ENCODE measurements at regions not wholly inside any gene's neighbourhood (a gene's known extent, or its start where the extent isn't known, plus 50 kb on each side); places are given as distances from the start of the nearest gene placed in this dataset.
"Not testable (repeated sequence)": the region's sequence is repeated elsewhere in the genome, so short reads cannot be mapped to it uniquely, and the experiment has no call there.

DNA sequence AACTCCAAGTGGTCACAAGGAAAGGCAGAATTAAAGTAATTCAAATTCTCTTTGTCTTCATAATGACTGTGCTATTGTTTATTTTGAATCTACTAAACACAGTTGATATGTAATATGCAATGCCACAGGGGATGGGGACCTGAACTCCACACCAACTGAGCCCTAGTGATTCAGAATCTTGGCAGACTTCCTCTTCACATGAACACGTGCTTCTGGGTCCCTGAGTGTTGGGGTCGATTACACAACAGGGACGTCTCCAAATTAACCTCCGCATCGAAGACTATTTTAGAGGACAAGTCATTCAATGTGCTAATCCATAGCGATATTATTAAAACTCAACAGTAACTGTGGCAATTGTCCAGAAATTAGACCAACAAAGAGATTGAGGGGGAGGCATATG is 95.3 kb upstream of the CARD11 start:
- Histone ChIP-seq H3K36me3 (ENCODE audit: control insufficient read depth in 1 of 2, insufficient read depth in 2 of 2, low read length in 2 of 2) (no peaks in the 10 kb centered on the region), H3K4me3 (ENCODE audit: low read depth in 1 of 2, low read length in 2 of 2) (no peak overlapping the region), H3K4me1 (ENCODE audit: control insufficient read depth in 1 of 2, insufficient read depth in 2 of 2, low read length in 2 of 2) (peaks cover 0 to 1% of the 10 kb centered on the region in 2 donors), H3K27ac (ENCODE audit: low read length) (no peak overlapping the region), H3K27me3 (ENCODE audit: low read depth, low read length) (no peaks in the 10 kb centered on the region), H3K9me3 (ENCODE audit: control insufficient read depth in 1 of 2, low read length in 2 of 2) (no peaks in the 10 kb centered on the region)

DNA sequence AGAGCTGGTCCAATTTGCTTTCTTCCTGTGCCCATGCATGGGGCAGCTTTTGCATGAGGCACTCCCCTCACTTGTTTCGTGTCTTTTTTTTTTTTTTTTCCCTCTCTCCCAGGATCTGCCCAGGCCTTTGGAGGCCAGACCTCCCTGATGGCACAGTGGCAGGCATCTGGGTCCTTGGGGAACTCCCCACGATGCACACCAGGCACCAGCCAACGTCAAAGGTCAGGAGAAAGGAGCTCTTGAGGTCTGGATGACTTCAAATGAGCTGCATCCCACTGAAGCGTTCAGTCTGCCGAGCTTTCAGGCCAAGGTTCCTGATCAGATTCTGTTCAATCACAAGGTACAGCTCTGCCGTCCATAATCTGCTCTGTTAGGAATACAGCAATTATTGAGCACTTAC is 97.2 kb upstream of the CARD11 start:
- H3K4me3 ChIP-seq (ENCODE audit: low read depth in 1 of 2, low read length in 2 of 2): no peak overlapping the region
- H3K27ac ChIP-seq (ENCODE audit: low read length): no peak overlapping the region
- no peaks in the 10 kb centered on the region for H3K9me3 ChIP-seq (ENCODE audit: control insufficient read depth in 1 of 2, low read length in 2 of 2)
- H3K27me3 ChIP-seq (ENCODE audit: low read depth, low read length): no peaks in the 10 kb centered on the region
- no peaks in the 10 kb centered on the region for H3K36me3 ChIP-seq (ENCODE audit: control insufficient read depth in 1 of 2, insufficient read depth in 2 of 2, low read length in 2 of 2)
- H3K4me1 ChIP-seq (ENCODE audit: control insufficient read depth in 1 of 2, insufficient read depth in 2 of 2, low read length in 2 of 2): peaks cover 0 to 6% of the 10 kb centered on the region in 2 donors

- no peaks in the 10 kb centered on the region for H3K36me3 ChIP-seq (ENCODE audit: control insufficient read depth in 1 of 2, insufficient read depth in 2 of 2, low read length in 2 of 2)
- no peak overlapping the region for H3K27ac ChIP-seq (ENCODE audit: low read length)
- H3K9me3 ChIP-seq (ENCODE audit: control insufficient read depth in 1 of 2, low read length in 2 of 2): no peaks in the 10 kb centered on the region
- no peaks in the 10 kb centered on the region for H3K27me3 ChIP-seq (ENCODE audit: low read depth, low read length)
- peaks cover 0 to 6% of the 10 kb centered on the region in 2 donors for H3K4me1 ChIP-seq (ENCODE audit: control insufficient read depth in 1 of 2, insufficient read depth in 2 of 2, low read length in 2 of 2)
- no peak overlapping the region for H3K4me3 ChIP-seq (ENCODE audit: low read depth in 1 of 2, low read length in 2 of 2)
These were observed 97.7 kb upstream of the CARD11 start for GRCh38 chr7:3141326-3141725.

- Histone ChIP-seq H3K4me1 (ENCODE audit: control insufficient read depth in 1 of 2, insufficient read depth in 2 of 2, low read length in 2 of 2) (peaks cover 0 to 6% of the 10 kb centered on the region in 2 donors), H3K9me3 (ENCODE audit: control insufficient read depth in 1 of 2, low read length in 2 of 2) (no peaks in the 10 kb centered on the region), H3K27ac (ENCODE audit: low read length) (no peak overlapping the region), H3K27me3 (ENCODE audit: low read depth, low read length) (no peaks in the 10 kb centered on the region), H3K4me3 (ENCODE audit: low read depth in 1 of 2, low read length in 2 of 2) (no peak overlapping the region), H3K36me3 (ENCODE audit: control insufficient read depth in 1 of 2, insufficient read depth in 2 of 2, low read length in 2 of 2) (no peaks in the 10 kb centered on the region)
These were observed 100.5 kb upstream of the CARD11 start for GRCh38 chr7:3143869-3144775.

GRCh38 chr7:3144776-3145125 is 101.1 kb upstream of the CARD11 start:
- not testable (repeated sequence) for H3K4me3 ChIP-seq (ENCODE audit: low read depth in 1 of 2, low read length in 2 of 2); H3K27me3 ChIP-seq (ENCODE audit: low read depth, low read length); H3K27ac ChIP-seq (ENCODE audit: low read length); H3K9me3 ChIP-seq (ENCODE audit: control insufficient read depth in 1 of 2, low read length in 2 of 2); H3K4me1 ChIP-seq (ENCODE audit: control insufficient read depth in 1 of 2, insufficient read depth in 2 of 2, low read length in 2 of 2); H3K36me3 ChIP-seq (ENCODE audit: control insufficient read depth in 1 of 2, insufficient read depth in 2 of 2, low read length in 2 of 2)

DNA sequence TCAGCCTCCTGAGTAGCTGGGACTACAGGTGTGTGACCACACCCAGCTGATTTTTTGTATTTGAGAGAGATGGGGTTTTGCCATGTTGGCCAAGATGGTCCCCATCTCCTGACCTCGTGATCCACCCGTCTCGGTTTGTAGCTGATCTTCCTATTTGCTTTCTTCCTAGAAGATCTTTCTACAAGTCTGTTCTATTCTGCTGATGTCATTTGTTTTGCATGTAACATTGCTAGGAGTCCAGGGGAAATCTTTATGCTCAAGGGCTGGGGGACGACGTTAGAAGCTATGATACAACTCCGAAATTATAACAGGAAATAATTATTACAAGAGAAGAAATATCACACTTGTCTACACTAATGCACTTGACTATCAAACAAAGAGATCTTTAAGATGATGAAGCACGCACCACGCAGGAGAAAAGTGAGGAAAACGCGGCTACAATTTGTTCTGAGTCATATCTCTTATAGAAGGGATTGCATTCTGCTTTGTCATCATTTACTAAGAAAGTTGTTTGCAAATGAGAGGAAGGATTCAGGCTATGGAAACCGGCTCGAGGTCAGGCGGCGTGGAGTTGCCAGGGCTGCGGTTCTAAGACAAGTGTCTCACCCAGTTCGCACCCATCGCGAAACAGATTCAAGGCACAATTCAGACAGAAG is 103.0 kb upstream of the CARD11 start:
- Histone ChIP-seq H3K27me3 (ENCODE audit: low read depth, low read length) (no peaks in the 10 kb centered on the region), H3K4me1 (ENCODE audit: control insufficient read depth in 1 of 2, insufficient read depth in 2 of 2, low read length in 2 of 2) (peaks cover 0 to 6% of the 10 kb centered on the region in 2 donors), H3K27ac (ENCODE audit: low read length) (no peak overlapping the region), H3K4me3 (ENCODE audit: low read depth in 1 of 2, low read length in 2 of 2) (no peak overlapping the region), H3K9me3 (ENCODE audit: control insufficient read depth in 1 of 2, low read length in 2 of 2) (no peaks in the 10 kb centered on the region), H3K36me3 (ENCODE audit: control insufficient read depth in 1 of 2, insufficient read depth in 2 of 2, low read length in 2 of 2) (no peaks in the 10 kb centered on the region)

DNA sequence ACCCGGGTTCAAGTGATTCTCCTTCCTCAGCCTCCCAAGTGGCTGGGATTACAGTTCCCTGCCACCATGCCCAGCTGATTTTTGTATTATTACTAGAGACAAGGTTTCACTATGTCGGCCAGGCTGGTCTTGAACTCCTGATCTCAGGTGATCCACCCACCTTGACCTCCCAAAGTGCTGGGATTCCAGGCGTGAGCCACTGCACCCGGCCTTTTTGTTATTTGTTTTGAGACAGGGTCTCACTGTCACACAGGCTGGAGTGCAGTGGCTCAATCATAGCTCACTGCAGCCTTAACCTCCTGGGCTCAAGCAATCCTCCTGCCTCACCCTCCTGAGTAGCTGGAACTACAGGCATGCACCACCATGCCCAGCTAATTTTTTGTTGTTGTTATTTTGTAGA is 104.8 kb upstream of the CARD11 start:
- not testable (repeated sequence) for H3K4me3 ChIP-seq (ENCODE audit: low read depth in 1 of 2, low read length in 2 of 2); H3K9me3 ChIP-seq (ENCODE audit: control insufficient read depth in 1 of 2, low read length in 2 of 2); H3K27me3 ChIP-seq (ENCODE audit: low read depth, low read length); H3K36me3 ChIP-seq (ENCODE audit: control insufficient read depth in 1 of 2, insufficient read depth in 2 of 2, low read length in 2 of 2); H3K27ac ChIP-seq (ENCODE audit: low read length); H3K4me1 ChIP-seq (ENCODE audit: control insufficient read depth in 1 of 2, insufficient read depth in 2 of 2, low read length in 2 of 2)

DNA sequence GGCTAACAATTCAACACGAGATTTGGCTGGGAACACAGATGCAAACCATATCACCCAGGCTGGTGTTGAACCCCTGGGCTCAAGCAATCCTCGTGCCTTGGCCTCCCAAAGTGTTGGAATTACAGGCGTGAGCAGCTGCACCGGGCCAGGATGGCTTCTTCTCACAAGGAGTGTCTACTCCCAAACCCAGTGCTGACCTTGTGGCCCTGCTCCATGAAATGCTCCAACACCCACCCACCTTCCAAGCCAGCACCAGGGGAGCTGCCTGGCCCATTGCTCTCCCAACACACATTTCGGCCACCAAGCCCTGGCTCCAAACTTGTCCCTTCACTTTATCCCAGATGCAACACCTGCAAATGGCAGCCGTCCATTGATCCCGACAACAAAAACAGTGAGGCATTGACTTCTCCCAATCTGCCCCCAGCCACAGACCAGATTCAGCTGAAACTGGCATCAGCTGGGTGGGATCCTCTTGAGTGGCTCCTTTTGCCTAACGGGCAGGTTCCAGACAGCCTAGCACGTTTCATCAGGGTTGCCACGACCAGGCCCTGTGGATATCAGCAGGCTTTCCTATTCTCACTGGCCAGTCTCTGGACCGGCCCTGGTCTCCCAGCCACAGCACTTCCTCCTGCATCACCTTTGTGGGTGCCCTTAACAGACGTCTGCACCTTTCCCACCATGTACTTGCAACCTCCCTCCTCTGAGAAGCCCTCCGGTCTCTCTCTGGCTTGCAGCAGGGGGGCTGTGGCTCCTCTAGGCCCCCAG is 105.7 kb upstream of the CARD11 start:
- Histone ChIP-seq H3K9me3 (ENCODE audit: control insufficient read depth in 1 of 2, low read length in 2 of 2) (no peaks in the 10 kb centered on the region), H3K4me3 (ENCODE audit: low read depth in 1 of 2, low read length in 2 of 2) (no peak overlapping the region), H3K27me3 (ENCODE audit: low read depth, low read length) (no peaks in the 10 kb centered on the region), H3K4me1 (ENCODE audit: control insufficient read depth in 1 of 2, insufficient read depth in 2 of 2, low read length in 2 of 2) (peaks cover 0 to 3% of the 10 kb centered on the region in 2 donors), H3K27ac (ENCODE audit: low read length) (no peak overlapping the region), H3K36me3 (ENCODE audit: control insufficient read depth in 1 of 2, insufficient read depth in 2 of 2, low read length in 2 of 2) (no peaks in the 10 kb centered on the region)

- no peaks in the 10 kb centered on the region for H3K4me1 ChIP-seq (ENCODE audit: control insufficient read depth in 1 of 2, insufficient read depth in 2 of 2, low read length in 2 of 2)
- no peak overlapping the region for H3K27ac ChIP-seq (ENCODE audit: low read length)
- H3K27me3 ChIP-seq (ENCODE audit: low read depth, low read length): no peaks in the 10 kb centered on the region
These were observed 106.4 kb upstream of the CARD11 start for GRCh38 chr7:3150027-3150426.

DNA sequence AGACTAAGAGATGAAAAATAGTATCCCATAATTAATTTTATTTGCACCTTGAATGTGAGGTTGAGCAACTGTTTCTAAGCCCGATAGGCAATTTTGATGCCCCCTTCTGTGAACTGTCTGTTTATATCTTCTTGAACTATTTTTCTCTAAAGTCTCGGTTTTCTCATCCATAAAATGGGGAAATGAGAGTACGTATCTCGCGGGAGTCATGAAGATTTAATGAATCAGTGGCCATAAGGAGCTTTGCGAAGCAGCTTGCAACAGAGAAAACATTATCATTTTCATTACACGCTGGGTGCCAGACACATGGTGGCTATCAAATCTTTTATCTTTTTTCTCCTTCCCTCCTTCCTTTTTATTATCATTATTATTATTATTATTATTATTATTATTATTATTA is 108.1 kb upstream of the CARD11 start:
- H3K27ac ChIP-seq (ENCODE audit: low read length): no peak overlapping the region
- no peaks in the 10 kb centered on the region for H3K27me3 ChIP-seq (ENCODE audit: low read depth, low read length)
- H3K9me3 ChIP-seq (ENCODE audit: control insufficient read depth in 1 of 2, low read length in 2 of 2): no peaks in the 10 kb centered on the region
- no peaks in the 10 kb centered on the region for H3K4me1 ChIP-seq (ENCODE audit: control insufficient read depth in 1 of 2, insufficient read depth in 2 of 2, low read length in 2 of 2)
- no peaks in the 10 kb centered on the region for H3K36me3 ChIP-seq (ENCODE audit: control insufficient read depth in 1 of 2, insufficient read depth in 2 of 2, low read length in 2 of 2)
- no peak overlapping the region for H3K4me3 ChIP-seq (ENCODE audit: low read depth in 1 of 2, low read length in 2 of 2)

More at GRCh38 chr7:3150027-3150426, 106.4 kb upstream of the CARD11 start:
- no peaks in the 10 kb centered on the region for H3K36me3 ChIP-seq (ENCODE audit: control insufficient read depth in 1 of 2, insufficient read depth in 2 of 2, low read length in 2 of 2)
- no peaks in the 10 kb centered on the region for H3K9me3 ChIP-seq (ENCODE audit: control insufficient read depth in 1 of 2, low read length in 2 of 2)
- H3K4me3 ChIP-seq (ENCODE audit: low read depth in 1 of 2, low read length in 2 of 2): no peak overlapping the region

GRCh38 chr7:3152714-3153113 is 109.0 kb upstream of the CARD11 start:
- Histone ChIP-seq H3K9me3 (ENCODE audit: control insufficient read depth in 1 of 2, low read length in 2 of 2) (no peaks in the 10 kb centered on the region), H3K27me3 (ENCODE audit: low read depth, low read length) (no peaks in the 10 kb centered on the region), H3K4me3 (ENCODE audit: low read depth in 1 of 2, low read length in 2 of 2) (no peak overlapping the region), H3K27ac (ENCODE audit: low read length) (no peak overlapping the region), H3K36me3 (ENCODE audit: control insufficient read depth in 1 of 2, insufficient read depth in 2 of 2, low read length in 2 of 2) (no peaks in the 10 kb centered on the region), H3K4me1 (ENCODE audit: control insufficient read depth in 1 of 2, insufficient read depth in 2 of 2, low read length in 2 of 2) (no peaks in the 10 kb centered on the region)
